GM20000 (cell line): ENCODE measurements at regions not wholly inside any gene's neighbourhood (a gene's known extent, or its start where the extent isn't known, plus 50 kb on each side); places are given as distances from the start of the nearest gene placed in this dataset.
"Not testable (repeated sequence)": the region's sequence is repeated elsewhere in the genome, so short reads cannot be mapped to it uniquely, and the experiment has no call there.

ENCODE experiments used
- DNase-seq: peaks from one replicate; pipeline ENCODE4 v3.0.0; 2012; ENCODE audit warnings: low spot score
- CTCF ChIP-seq: IDR thresholded peaks from 2 replicates; pipeline ENCODE4 v1.5.1; 2012; ENCODE audit warnings: mild to moderate bottlenecking, control low read depth; ENCODE audit errors: extremely low read depth, missing control alignments

- TF ChIP-seq CTCF = no peak
- no peak for DNase-seq
Measured at GRCh38 chr12:114547636-114548035, 136.3 kb downstream of the TBX3 start.

GRCh38 chr12:114530417-114530816 is 124.5 kb upstream of the TBX5 start:
- no peak for DNase-seq
- no peak for TF ChIP-seq CTCF

GRCh38 chr12:114529966-114530365 is 124.0 kb upstream of the TBX5 start:
- TF ChIP-seq CTCF = no peak
- no peak for DNase-seq

GRCh38 chr12:114528766-114529165 is 122.8 kb upstream of the TBX5 start:
- DNase-seq = no peak
- no peak for TF ChIP-seq CTCF

GRCh38 chr12:114521160-114521559 is 115.2 kb upstream of the TBX5 start:
- not testable (repeated sequence) for DNase-seq

- TF ChIP-seq CTCF = no peak
- no peak for DNase-seq
Measured at GRCh38 chr12:114512351-114512750, 106.4 kb upstream of the TBX5 start.

GRCh38 chr12:114508529-114509129 is 102.7 kb upstream of the TBX5 start:
- TF ChIP-seq CTCF = peak; percentile 29

GRCh38 chr12:114506651-114507050 is 100.7 kb upstream of the TBX5 start:
- no peak for DNase-seq
- TF ChIP-seq CTCF = no peak

More at GRCh38 chr12:114508529-114509129, 102.7 kb upstream of the TBX5 start:
- peak; percentile 61 for DNase-seq
